Spleen (tissue), 11 donors: ENCODE measurements at regions not wholly inside any gene's neighbourhood (a gene's known extent, or its start where the extent isn't known, plus 50 kb on each side); places are given as distances from the start of the nearest gene placed in this dataset.

ENCODE experiments used
- DNase-seq: peaks from one replicate; pipeline ENCODE4 v3.0.0-alpha.2; 2020
- H3K27ac ChIP-seq, 8 donors: fragments of 200-600 bp; sonication (generic) in 7 of 8; 1 replicate in 4 of 8; 2 replicates in 4 of 8; pipeline versions ENCODE4 v1.5.0 to v1.8.0; 2016 to 2021; ENCODE audit warnings: inconsistent platforms in 4 of 8, mild to moderate bottlenecking in 4 of 8, moderate library complexity in 1 of 8
- H3K27me3 ChIP-seq, 7 donors: fragments of 200-600 bp; sonication (generic) in 6 of 7; replicated peaks in 1 of 7; 1 replicate in 4 of 7; 2 replicates in 3 of 7; pipeline versions ENCODE4 v1.5.0 to v1.8.0; 2016 to 2021; ENCODE audit warnings: inconsistent platforms in 3 of 7, mild to moderate bottlenecking in 1 of 7
- H3K36me3 ChIP-seq, 6 donors: fragments of 200-600 bp; sonication (generic) in 5 of 6; 1 replicate in 4 of 6; 2 replicates in 2 of 6; pipeline versions ENCODE4 v1.5.0 to v1.8.0; 2016 to 2021; ENCODE audit warnings: inconsistent platforms in 2 of 6
- H3K4me1 ChIP-seq, 6 donors: fragments of 200-600 bp; sonication (generic) in 5 of 6; 1 replicate in 3 of 6; 2 replicates in 3 of 6; pipeline versions ENCODE4 v1.5.0 to v1.8.0; 2016 to 2021; ENCODE audit warnings: inconsistent platforms in 3 of 6
- H3K4me3 ChIP-seq, 8 donors: fragments of 200-600 bp; sonication (generic) in 7 of 8; 1 replicate in 4 of 8; 2 replicates in 4 of 8; pipeline versions ENCODE4 v1.5.0 to v1.8.0; 2016 to 2021; ENCODE audit warnings: inconsistent platforms in 4 of 8, mild to moderate bottlenecking in 4 of 8, moderate library complexity in 2 of 8
- H3K9me3 ChIP-seq, 8 donors: fragments of 200-600 bp; sonication (generic) in 7 of 8; 1 replicate in 4 of 8; 2 replicates in 4 of 8; pipeline versions ENCODE4 v1.5.0 to v1.8.0; 2016 to 2021; ENCODE audit warnings: inconsistent platforms in 4 of 8
- POLR2A ChIP-seq, 3 donors: fragments of 450-650 bp; IDR thresholded peaks; one replicate each; pipeline ENCODE4 v1.5.1; 2017; ENCODE audit warnings: antibody characterized with exemption in 3 of 3, mild to moderate bottlenecking in 1 of 3
- POLR2AphosphoS5 ChIP-seq, 3 donors: sonication (generic); formaldehyde crosslinking; IDR thresholded peaks; one replicate each; pipeline ENCODE4 v1.5.1; 2017; ENCODE audit warnings: antibody characterized with exemption in 3 of 3
- WGBS, 5 donors: extraction: QIAGEN DNeasy Blood & Tissue Kit in 3 of 5; methylation state at CpG; one replicate each; pipeline versions ENCODE4 v1.1.5 to v1.1.7; 2013 to 2018; 5-methylcytosine and 5-hydroxymethylcytosine counted together
- intact Hi-C: fragments of 100-400 bp; cut with DNase I; formaldehyde crosslinking; loops from one replicate; pipeline ENCODE4 v1.15.0; 2023; ENCODE audit warnings: low total_unique reads
- TF ChIP-seq, protein P1 (sequence below), 11 experiments: fragments of 200-600 bp in 7 of 11; fragments of 450-650 bp in 4 of 11; sonication (generic) in 4 of 11; IDR thresholded peaks in 8 of 11; conservative IDR thresholded peaks in 3 of 11; 1 replicate in 7 of 11; 2 replicates in 4 of 11; pipeline versions ENCODE4 v1.4.0 to v1.8.0; 2016 to 2021; ENCODE audit warnings: antibody characterized with exemption in 11 of 11, inconsistent platforms in 4 of 11, mild to moderate bottlenecking in 1 of 11
- donor health status: healthy with polysubstance abuse.
- donor health status: DM: no; HTN: no; CAD: no; lungs with moderate emphysema.
- donor health status: DM: no; HTN: no; CAD: no.
- donor health status: Bipolar disorder and iron deficiency.
- donor health status: healthy.
- donor health status: DM: no; HTN: no; CAD: no.
- donor health status: DM: yes; HTN: yes; CAD: no.

DNA sequence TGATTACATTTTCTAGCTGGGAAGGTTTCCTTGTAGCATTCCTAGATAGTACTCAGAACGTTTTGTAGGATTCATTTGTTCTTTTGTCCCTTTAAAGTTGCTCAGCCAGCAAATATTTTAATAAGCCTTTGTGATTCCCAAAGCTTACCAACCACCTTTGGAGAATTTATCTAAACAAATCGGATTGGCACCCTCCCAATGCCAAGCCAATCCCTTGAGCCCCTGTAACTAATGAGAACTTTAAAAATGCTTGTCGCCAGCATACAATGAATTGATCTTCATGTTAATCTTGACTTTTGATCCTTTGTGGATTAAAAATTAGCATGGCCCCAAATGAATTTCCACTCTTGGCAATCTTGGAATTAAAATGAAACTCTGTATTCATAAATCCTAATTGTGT is 559.5 kb downstream of the UTRN start:
- TF ChIP-seq, protein P1, sequence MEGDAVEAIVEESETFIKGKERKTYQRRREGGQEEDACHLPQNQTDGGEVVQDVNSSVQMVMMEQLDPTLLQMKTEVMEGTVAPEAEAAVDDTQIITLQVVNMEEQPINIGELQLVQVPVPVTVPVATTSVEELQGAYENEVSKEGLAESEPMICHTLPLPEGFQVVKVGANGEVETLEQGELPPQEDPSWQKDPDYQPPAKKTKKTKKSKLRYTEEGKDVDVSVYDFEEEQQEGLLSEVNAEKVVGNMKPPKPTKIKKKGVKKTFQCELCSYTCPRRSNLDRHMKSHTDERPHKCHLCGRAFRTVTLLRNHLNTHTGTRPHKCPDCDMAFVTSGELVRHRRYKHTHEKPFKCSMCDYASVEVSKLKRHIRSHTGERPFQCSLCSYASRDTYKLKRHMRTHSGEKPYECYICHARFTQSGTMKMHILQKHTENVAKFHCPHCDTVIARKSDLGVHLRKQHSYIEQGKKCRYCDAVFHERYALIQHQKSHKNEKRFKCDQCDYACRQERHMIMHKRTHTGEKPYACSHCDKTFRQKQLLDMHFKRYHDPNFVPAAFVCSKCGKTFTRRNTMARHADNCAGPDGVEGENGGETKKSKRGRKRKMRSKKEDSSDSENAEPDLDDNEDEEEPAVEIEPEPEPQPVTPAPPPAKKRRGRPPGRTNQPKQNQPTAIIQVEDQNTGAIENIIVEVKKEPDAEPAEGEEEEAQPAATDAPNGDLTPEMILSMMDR (IDR thresholded peaks at IDR 0.05 in 8 of 11, conservative IDR thresholded peaks at IDR 0.05 in 3 of 11), result no peak
- no peak for TF ChIP-seq POLR2A (IDR thresholded peaks at IDR 0.05)
- TF ChIP-seq POLR2AphosphoS5 (IDR thresholded peaks at IDR 0.05), result no peak
- H3K4me1 ChIP-seq, result peaks cover 0 to 11% (median 4%) of the 10 kb centered on the region in 6 donors
- no peaks in the 10 kb centered on the region for H3K9me3 ChIP-seq
- peaks cover 0 to 99% (median 59%) of the 10 kb centered on the region in 6 donors for H3K36me3 ChIP-seq
- intact Hi-C loops, result no loop called here
- no peaks in the 10 kb centered on the region for H3K27me3 ChIP-seq
- 75 to 89% (median 82%) methylated on average over 3 of the region's 3 CpGs for WGBS, 5 donors
- no peak overlapping the region for H3K27ac ChIP-seq
- H3K4me3 ChIP-seq, result no peak overlapping the region
- no peak for DNase-seq

DNA sequence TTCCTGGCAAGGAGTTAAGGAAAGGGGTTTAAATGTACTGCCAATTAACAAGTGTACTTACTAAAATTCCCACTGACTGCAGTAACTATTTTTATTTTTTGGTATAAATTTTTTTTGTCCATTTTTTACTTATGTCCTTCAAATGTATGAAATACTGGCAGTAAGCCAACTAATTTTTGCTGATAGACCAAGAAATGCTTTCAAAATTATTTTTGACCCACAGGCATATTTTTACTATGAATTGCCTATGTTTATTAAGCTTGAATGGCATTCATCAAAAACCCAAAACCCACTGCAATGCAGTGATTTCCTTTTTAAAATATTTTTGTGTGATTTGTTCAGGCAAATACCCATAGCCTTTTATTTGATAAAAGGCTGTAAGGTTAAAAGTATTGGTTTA is 560.1 kb downstream of the UTRN start:
- H3K36me3 ChIP-seq, result peaks cover 0 to 99% (median 56%) of the 10 kb centered on the region in 6 donors
- TF ChIP-seq POLR2AphosphoS5 (IDR thresholded peaks at IDR 0.05) (no peak), POLR2A (IDR thresholded peaks at IDR 0.05) (no peak)
- TF ChIP-seq, protein P1 (IDR thresholded peaks at IDR 0.05 in 8 of 11, conservative IDR thresholded peaks at IDR 0.05 in 3 of 11), result no peak
- no peaks in the 10 kb centered on the region for H3K9me3 ChIP-seq
- H3K4me3 ChIP-seq, result no peak overlapping the region
- no peaks in the 10 kb centered on the region for H3K27me3 ChIP-seq
- no peak for DNase-seq
- no peak overlapping the region for H3K27ac ChIP-seq
- intact Hi-C loops, result no loop called here
- peaks cover 0 to 11% (median 4%) of the 10 kb centered on the region in 6 donors for H3K4me1 ChIP-seq

DNA sequence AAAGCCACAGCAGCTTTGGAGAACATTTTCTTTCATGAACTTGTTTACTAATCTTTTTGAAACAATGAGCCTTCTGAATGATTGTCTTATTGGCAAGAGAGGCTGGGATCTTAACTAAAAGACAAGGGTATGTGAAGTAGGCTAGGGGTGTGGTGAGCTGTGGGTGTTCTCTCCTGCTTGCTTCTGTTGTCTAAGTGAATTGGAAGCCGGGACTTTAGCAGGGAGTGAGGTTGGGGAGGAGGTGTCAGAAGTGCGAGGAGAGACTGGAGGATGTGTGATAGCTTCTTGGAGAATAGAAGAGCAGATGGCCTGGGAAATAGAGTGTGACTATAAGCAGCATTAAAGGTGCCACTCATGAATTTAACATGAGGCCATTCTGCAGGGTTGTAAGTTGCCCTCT is 562.8 kb downstream of the UTRN start:
- Histone ChIP-seq H3K4me1 (peaks cover 0 to 11% (median 4%) of the 10 kb centered on the region in 6 donors), H3K4me3 (no peak overlapping the region), H3K27me3 (no peaks in the 10 kb centered on the region), H3K9me3 (no peaks in the 10 kb centered on the region), H3K27ac (no peak overlapping the region), H3K36me3 (peaks cover 0 to 99% (median 45%) of the 10 kb centered on the region in 6 donors)
- 89 to 97% (median 96%) methylated on average over 2 of the region's 2 CpGs for WGBS, 5 donors
- DNase-seq, result no peak
- intact Hi-C loops, result no loop called here
- TF ChIP-seq, protein P1 (IDR thresholded peaks at IDR 0.05 in 8 of 11, conservative IDR thresholded peaks at IDR 0.05 in 3 of 11), result no peak
- TF ChIP-seq POLR2AphosphoS5 (IDR thresholded peaks at IDR 0.05), result no peak
- no peak for TF ChIP-seq POLR2A (IDR thresholded peaks at IDR 0.05)

DNA sequence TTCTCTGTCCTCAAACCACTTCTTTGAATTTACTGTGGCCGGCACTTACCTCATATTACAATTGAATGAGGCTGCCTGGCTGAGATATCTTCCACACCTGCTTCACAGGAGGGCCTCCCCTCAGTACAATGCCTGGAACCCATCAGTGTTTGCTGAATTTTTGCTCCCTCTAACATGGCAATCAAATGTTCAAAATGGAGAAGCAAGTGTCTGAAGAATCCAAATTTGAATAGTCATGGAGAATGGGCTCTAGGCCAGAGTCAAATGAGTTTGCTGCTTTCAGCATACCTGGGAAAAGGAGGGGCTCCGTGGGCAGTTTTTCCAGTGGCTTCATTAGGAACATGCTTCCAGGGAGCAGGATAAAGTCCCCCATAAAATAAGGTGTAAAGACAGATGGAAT is 564.8 kb downstream of the UTRN start:
- Histone ChIP-seq H3K4me1 (peaks cover 0 to 7% (median 1%) of the 10 kb centered on the region in 6 donors), H3K27me3 (no peaks in the 10 kb centered on the region), H3K4me3 (no peak overlapping the region), H3K27ac (no peak overlapping the region), H3K36me3 (peaks cover 0 to 91% (median 37%) of the 10 kb centered on the region in 6 donors), H3K9me3 (no peaks in the 10 kb centered on the region)
- no peak for DNase-seq
- WGBS, 5 donors, result 83 to 97% (median 94%) methylated on average over 2 of the region's 2 CpGs
- TF ChIP-seq POLR2AphosphoS5 (IDR thresholded peaks at IDR 0.05) (no peak), POLR2A (IDR thresholded peaks at IDR 0.05) (no peak)
- TF ChIP-seq, protein P1 (IDR thresholded peaks at IDR 0.05 in 8 of 11, conservative IDR thresholded peaks at IDR 0.05 in 3 of 11), result no peak
- intact Hi-C loops, result no loop called here
